Calu3 (cell line): ENCODE measurements at regions not wholly inside any gene's neighbourhood (a gene's known extent, or its start where the extent isn't known, plus 50 kb on each side); places are given as distances from the start of the nearest gene placed in this dataset.

Experiments
- BruUV-seq: library from RNA; stranded (reverse); fragments of 400-500 nt; replicated peaks from 2 replicates; lab custom pipeline; 2021; lab: Mats Ljungman, UMichigan
- CTCF ChIA-PET: fragments of 300-600 bp; sonication (Branson Sonifier 250); formaldehyde crosslinking; loops from one replicate; lab custom pipeline; 2022; ENCODE audit warnings: antibody characterized with exemption; lab: Charles Lee
- DNase-seq: peaks from one replicate; pipeline ENCODE4 v3.0.0; 2022
- H3K27ac Mint-ChIP-seq: one replicate; pipeline ENCODE4 v1.8.0; 2022; ENCODE audit warnings: mixed read lengths; ENCODE audit not compliant: unreplicated experiment
- H3K27me3 Mint-ChIP-seq: one replicate; pipeline ENCODE4 v1.8.0; 2022; ENCODE audit warnings: mixed read lengths; ENCODE audit not compliant: unreplicated experiment
- H3K36me3 Mint-ChIP-seq: one replicate; pipeline ENCODE4 v1.8.0; 2022; ENCODE audit warnings: mild to moderate bottlenecking, moderate library complexity, mixed read lengths; ENCODE audit not compliant: insufficient read depth, unreplicated experiment
- H3K4me1 Mint-ChIP-seq: one replicate; pipeline ENCODE4 v1.8.0; 2022; ENCODE audit warnings: mild to moderate bottlenecking, low read depth, mixed read lengths; ENCODE audit not compliant: unreplicated experiment
- H3K4me3 Mint-ChIP-seq: one replicate; pipeline ENCODE4 v1.8.0; 2022; ENCODE audit warnings: mild to moderate bottlenecking, low read depth, moderate library complexity, mixed read lengths; ENCODE audit not compliant: unreplicated experiment
- H3K9me3 Mint-ChIP-seq: one replicate; pipeline ENCODE4 v1.8.0; 2022; ENCODE audit warnings: low read depth, mixed read lengths; ENCODE audit not compliant: unreplicated experiment
- intact Hi-C: fragments of 100-400 bp; cut with micrococcal nuclease; formaldehyde crosslinking; loops from one replicate; pipeline ENCODE4 v1.10.0; 2022; ENCODE audit not compliant: unreplicated experiment
- TF ChIP-seq, protein P1 (sequence below): fragments of 200-600 bp; IDR thresholded peaks from one replicate; pipeline ENCODE4 v1.8.0; 2022; ENCODE audit warnings: antibody characterized with exemption; ENCODE audit not compliant: unreplicated experiment

- CTCF ChIA-PET, result no interaction called here
- no TSS peak for BruUV-seq
- Mint-ChIP-seq H3K27me3 (no peaks in the 10 kb centered on the region), H3K4me3 (no peak overlapping the region), H3K36me3 (no peaks in the 10 kb centered on the region), H3K9me3 (no peaks in the 10 kb centered on the region), H3K27ac (no peak overlapping the region), H3K4me1 (no peaks in the 10 kb centered on the region)
- intact Hi-C loops, result no loop called here
- no peak for DNase-seq
- TF ChIP-seq, protein P1, sequence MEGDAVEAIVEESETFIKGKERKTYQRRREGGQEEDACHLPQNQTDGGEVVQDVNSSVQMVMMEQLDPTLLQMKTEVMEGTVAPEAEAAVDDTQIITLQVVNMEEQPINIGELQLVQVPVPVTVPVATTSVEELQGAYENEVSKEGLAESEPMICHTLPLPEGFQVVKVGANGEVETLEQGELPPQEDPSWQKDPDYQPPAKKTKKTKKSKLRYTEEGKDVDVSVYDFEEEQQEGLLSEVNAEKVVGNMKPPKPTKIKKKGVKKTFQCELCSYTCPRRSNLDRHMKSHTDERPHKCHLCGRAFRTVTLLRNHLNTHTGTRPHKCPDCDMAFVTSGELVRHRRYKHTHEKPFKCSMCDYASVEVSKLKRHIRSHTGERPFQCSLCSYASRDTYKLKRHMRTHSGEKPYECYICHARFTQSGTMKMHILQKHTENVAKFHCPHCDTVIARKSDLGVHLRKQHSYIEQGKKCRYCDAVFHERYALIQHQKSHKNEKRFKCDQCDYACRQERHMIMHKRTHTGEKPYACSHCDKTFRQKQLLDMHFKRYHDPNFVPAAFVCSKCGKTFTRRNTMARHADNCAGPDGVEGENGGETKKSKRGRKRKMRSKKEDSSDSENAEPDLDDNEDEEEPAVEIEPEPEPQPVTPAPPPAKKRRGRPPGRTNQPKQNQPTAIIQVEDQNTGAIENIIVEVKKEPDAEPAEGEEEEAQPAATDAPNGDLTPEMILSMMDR, result no peak
Measured at GRCh38 chr6:86595641-86596040, 341.7 kb upstream of the HTR1E start.

- Mint-ChIP-seq H3K4me1 (peaks cover 19% of the 10 kb centered on the region), H3K36me3 (peaks cover 6% of the 10 kb centered on the region), H3K27me3 (no peaks in the 10 kb centered on the region), H3K4me3 (no peak overlapping the region), H3K27ac (no peak overlapping the region), H3K9me3 (peaks cover 7% of the 10 kb centered on the region)
- intact Hi-C loops, result no loop called here
- DNase-seq, result no peak
- TF ChIP-seq, protein P1, result no peak
- CTCF ChIA-PET, result no interaction called here
- BruUV-seq, result no TSS peak
Measured at GRCh38 chr6:86586195-86586594, 351.1 kb upstream of the HTR1E start.

DNA sequence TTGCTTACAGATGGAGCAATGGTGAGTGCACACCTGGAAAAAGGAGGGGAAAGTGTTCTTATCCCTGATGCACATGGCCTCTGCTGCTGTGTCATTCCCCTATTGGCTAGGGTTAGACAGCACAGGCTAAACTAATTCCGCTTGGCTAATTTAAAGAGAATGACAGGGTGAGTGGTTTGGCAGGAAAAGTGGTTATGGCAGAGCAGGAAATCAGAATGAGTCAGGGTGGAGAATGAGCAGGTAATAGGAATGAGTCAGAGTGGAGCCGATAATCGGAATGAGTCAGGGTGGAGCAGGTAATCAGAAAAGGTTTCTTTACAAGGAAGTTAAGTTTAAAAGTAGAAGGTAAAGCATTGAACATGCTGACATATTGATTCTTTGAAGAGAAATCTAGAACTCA is 355.5 kb upstream of the HTR1E start:
- peak overlapping the region; percentile 69 for H3K27ac Mint-ChIP-seq
- peaks cover 6% of the 10 kb centered on the region for H3K36me3 Mint-ChIP-seq
- intact Hi-C loops, result no loop called here
- no peak overlapping the region for H3K4me3 Mint-ChIP-seq
- peak; percentile 61 for DNase-seq
- H3K27me3 Mint-ChIP-seq, result no peaks in the 10 kb centered on the region
- CTCF ChIA-PET, result interaction anchor here (0.7 kb wide), 1 partner anchor 139 kb away, joined by 3 read pairs; no protein-coding TSS in a partner anchor
- peaks cover 19% of the 10 kb centered on the region for H3K4me1 Mint-ChIP-seq
- peaks cover 17% of the 10 kb centered on the region for H3K9me3 Mint-ChIP-seq
- BruUV-seq, result no TSS peak
- TF ChIP-seq, protein P1, result no peak

DNA sequence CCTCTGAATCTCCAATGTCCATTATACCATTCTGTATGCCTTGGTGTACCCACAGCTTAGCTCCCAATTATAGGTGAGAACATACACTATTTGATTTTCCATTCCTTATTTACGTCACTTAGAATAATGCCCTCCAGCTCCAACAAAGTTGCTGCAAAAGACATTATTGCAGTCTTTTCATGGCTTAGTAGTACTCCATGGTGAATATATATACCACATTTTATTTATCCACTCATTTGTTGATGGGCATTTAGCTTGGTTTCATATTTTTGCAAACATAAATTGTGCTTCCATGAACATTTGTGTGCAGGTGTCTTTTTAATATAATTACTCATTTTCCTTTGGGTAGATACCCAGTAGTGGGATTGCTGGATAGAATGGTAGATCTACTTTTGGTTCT is 374.1 kb upstream of the HTR1E start:
- no peaks in the 10 kb centered on the region for H3K4me1 Mint-ChIP-seq
- TF ChIP-seq, protein P1, result no peak
- no peak overlapping the region for H3K27ac Mint-ChIP-seq
- DNase-seq, result no peak
- H3K4me3 Mint-ChIP-seq, result no peak overlapping the region
- H3K27me3 Mint-ChIP-seq, result no peaks in the 10 kb centered on the region
- CTCF ChIA-PET, result interaction anchor here (0.6 kb wide), 1 partner anchor 81 kb away, joined by 3 read pairs; no protein-coding TSS in a partner anchor
- H3K36me3 Mint-ChIP-seq, result no peaks in the 10 kb centered on the region
- no TSS peak for BruUV-seq
- H3K9me3 Mint-ChIP-seq, result peaks cover 3% of the 10 kb centered on the region
- intact Hi-C loops, result no loop called here
